Activated CD8-positive, alpha-beta memory T cell treated with anti-CD3 and anti-CD28 coated beads, Interleukin-2, amount 10 ng/mL, durations not matched to agents 7 days and 5 days (primary cell): ENCODE measurements at regions not wholly inside any gene's neighbourhood (a gene's known extent, or its start where the extent isn't known, plus 50 kb on each side); places are given as distances from the start of the nearest gene placed in this dataset.
"Not testable (repeated sequence)": the region's sequence is repeated elsewhere in the genome, so short reads cannot be mapped to it uniquely, and the experiment has no call there.

Source experiments
- ATAC-seq: fragments of 150-1000 bp; cut with Tn5 transposase; one replicate; pipeline ENCODE4 v1.10.0; 2021; ENCODE audit warnings: moderate library complexity
- CTCF ChIA-PET: fragments of 350-600 bp; sonication (Branson Sonifier 250); formaldehyde crosslinking; loops from one replicate; lab custom pipeline; 2021; ENCODE audit warnings: antibody characterized with exemption; lab: Charles Lee
- DNase-seq: peaks from one replicate; pipeline ENCODE4 v3.0.0-alpha.2; 2020
- H3K27ac Mint-ChIP-seq: one replicate; pipeline ENCODE4 v1.8.0; 2021; ENCODE audit warnings: mild to moderate bottlenecking, mixed read lengths
- H3K27me3 Mint-ChIP-seq: one replicate; pipeline ENCODE4 v1.8.0; 2021; ENCODE audit warnings: mixed read lengths
- H3K36me3 Mint-ChIP-seq: one replicate; pipeline ENCODE4 v1.8.0; 2021; ENCODE audit warnings: mild to moderate bottlenecking, mixed read lengths
- H3K4me1 Mint-ChIP-seq: one replicate; pipeline ENCODE4 v1.8.0; 2021; ENCODE audit warnings: mixed read lengths
- H3K4me3 Mint-ChIP-seq: one replicate; pipeline ENCODE4 v1.8.0; 2021; ENCODE audit warnings: mild to moderate bottlenecking, moderate library complexity, mixed read lengths
- H3K9me3 Mint-ChIP-seq: one replicate; pipeline ENCODE4 v1.8.0; 2022; ENCODE audit warnings: low read depth, mixed read lengths

DNA sequence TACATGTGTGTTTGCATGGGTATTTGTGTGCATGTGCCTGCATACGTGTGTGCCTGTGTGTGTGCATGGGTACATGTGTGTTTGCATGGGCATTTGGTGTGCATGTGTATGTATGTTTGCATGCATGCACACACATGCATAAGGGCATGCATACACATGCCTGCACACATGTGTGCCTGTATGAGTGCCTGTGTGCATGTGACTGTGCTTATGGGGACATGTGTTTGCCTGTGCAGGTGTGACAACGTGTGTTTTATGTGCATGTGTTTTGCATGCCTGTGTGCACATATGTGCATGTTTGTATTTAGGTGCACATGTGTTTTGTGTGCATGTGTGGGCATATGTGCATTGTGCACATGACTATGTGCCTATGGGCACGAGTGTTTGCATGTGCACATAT lies 165.7 kb downstream of the ERMARD start:
- ATAC-seq (no peak), DNase-seq (no peak)
- H3K4me1 Mint-ChIP-seq: peaks cover 12% of the 10 kb centered on the region
- CTCF ChIA-PET: no interaction called here
- no peak overlapping the region for H3K4me3 Mint-ChIP-seq
- H3K36me3 Mint-ChIP-seq: no peaks in the 10 kb centered on the region
- H3K9me3 Mint-ChIP-seq: peaks cover 11% of the 10 kb centered on the region
- H3K27me3 Mint-ChIP-seq: peaks cover 15% of the 10 kb centered on the region
- H3K27ac Mint-ChIP-seq: no peak overlapping the region

DNA sequence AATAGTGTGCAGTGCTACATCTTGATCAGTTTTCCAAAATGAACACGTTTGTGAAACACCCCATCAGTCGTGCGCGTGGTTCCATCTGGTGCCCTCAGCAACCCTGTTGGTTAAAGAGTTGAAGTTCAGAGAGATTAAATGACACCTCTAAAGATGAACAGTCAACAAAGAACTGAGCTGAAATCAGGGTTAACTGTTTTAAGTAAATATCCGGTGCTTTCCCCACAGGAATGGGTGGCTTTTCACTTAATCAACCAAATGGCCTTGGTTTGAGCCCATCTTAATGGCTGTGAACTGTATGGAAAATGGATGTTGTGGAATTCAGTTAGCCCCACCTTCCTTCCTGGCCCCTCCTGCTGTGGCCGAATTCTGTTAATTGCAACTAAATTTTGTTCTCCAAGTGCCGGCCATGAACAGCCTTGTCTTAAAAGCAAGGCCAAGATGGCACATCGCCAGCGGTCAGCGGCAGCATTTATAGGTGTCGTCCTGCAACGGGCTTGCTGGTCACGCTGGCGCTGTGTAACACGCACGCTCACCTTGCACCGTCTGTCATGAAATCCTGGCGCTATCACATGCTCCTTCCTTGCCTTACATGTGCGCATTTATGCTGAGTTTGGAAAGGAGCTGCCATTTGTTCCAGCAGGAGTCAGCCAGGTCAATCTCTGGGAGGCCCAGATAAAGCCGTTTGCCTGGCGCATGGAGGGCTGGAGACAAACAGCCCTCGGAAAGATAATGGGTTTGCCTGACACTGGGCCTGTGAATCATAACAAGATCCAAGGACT lies 164.5 kb downstream of the ERMARD start:
- peaks cover 11% of the 10 kb centered on the region for H3K9me3 Mint-ChIP-seq
- CTCF ChIA-PET: no interaction called here
- peaks cover 2% of the 10 kb centered on the region for H3K4me1 Mint-ChIP-seq
- ATAC-seq (no peak), DNase-seq (no peak)
- peaks cover 15% of the 10 kb centered on the region for H3K27me3 Mint-ChIP-seq
- no peaks in the 10 kb centered on the region for H3K36me3 Mint-ChIP-seq
- H3K4me3 Mint-ChIP-seq: no peak overlapping the region
- H3K27ac Mint-ChIP-seq: no peak overlapping the region

DNA sequence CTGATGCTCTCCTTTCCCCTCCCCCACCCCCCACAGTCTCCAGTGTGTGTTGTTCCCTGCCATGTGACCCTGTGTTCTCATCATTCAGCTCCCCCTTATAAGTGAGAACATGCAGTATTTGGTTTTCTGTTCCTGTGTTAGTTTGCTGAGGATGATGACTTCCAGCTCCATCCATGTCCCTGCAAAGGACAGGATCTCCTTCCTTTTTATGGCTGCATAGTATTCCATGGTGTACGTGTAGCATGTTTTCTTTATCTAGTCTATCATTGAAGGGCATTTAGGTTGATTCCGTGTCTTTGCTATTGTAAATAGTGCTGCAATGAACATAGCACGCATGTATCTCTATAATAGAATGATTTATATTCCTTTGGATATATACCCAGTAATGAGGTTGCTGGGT lies 162.3 kb downstream of the ERMARD start:
- H3K27ac Mint-ChIP-seq, CTCF ChIA-PET, H3K9me3 Mint-ChIP-seq, DNase-seq, ATAC-seq, H3K4me1 Mint-ChIP-seq, H3K36me3 Mint-ChIP-seq, H3K4me3 Mint-ChIP-seq: not testable (repeated sequence)
- H3K27me3 Mint-ChIP-seq: peaks cover 15% of the 10 kb centered on the region

DNA sequence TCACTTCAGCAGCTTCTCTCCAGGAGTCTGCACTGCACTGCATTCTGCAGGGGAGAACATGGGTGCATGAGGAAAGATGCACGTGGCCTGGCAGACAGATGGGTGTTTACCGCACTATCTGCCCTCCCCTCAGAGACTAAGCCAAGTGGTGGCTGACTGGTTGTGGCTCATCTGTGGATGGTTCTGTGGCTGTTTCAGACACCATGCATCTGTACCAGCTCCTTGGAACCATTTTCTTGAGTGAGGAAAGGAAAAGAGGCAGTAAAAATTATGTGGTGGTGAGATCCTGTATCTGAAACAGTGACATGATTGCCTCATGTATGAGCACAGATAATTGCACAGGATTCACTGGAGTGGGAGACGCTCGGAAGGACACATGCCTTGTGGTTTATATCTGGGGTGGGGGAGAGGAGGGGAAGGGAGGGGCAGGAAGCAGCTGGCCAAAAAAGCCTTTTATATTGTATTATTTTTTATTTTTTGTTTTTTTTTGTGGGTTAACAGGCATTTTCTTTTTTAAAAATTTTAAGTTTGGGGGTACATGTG lies 161.7 kb downstream of the ERMARD start:
- Mint-ChIP-seq H3K9me3 (peaks cover 2% of the 10 kb centered on the region), H3K4me1 (peaks cover 2% of the 10 kb centered on the region), H3K4me3 (no peak overlapping the region), H3K27me3 (peaks cover 15% of the 10 kb centered on the region), H3K27ac (no peak overlapping the region), H3K36me3 (no peaks in the 10 kb centered on the region)
- CTCF ChIA-PET: no interaction called here
- DNase-seq (no peak), ATAC-seq (no peak)

DNA sequence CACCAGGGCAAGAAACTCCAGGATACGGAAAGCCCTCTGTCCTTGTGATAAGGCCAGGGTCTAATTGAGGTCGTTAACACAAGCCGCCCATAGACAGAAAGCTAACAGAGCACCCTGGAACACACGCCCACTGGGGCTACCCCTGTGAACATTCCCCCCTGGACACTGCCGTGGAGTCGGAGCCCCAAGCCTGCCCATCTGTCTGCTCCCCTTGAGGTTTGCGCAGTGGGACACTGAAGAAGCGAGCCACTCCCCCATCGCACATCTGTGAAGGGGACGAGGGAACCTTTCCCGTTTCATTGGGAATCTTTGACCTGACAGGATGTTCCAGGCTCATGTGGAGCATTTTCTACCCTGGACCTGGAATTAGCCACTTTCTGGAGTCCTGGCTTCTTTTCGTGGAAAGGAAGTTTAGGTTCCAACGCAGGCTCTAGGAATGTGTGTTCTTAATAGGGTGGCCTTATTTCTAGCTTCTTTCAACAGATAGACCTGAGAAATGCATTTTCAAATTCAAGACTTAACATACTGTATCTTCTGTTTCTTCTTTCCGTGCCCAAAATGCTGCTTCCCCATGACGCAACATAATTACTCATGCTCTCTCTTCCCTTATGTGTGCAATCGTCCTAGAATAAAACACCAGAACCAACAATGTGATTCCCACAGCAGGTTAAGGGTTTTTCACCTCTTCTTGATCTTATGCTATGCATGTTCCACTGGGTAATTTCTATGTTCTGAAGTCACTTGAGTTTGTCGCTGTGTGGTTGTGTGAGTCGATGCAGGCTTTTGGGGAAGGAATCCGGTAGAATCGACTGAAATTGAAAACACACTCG lies 161.1 kb downstream of the ERMARD start:
- H3K36me3 Mint-ChIP-seq: no peaks in the 10 kb centered on the region
- peaks cover 2% of the 10 kb centered on the region for H3K9me3 Mint-ChIP-seq
- H3K4me3 Mint-ChIP-seq: no peak overlapping the region
- H3K4me1 Mint-ChIP-seq: peaks cover 2% of the 10 kb centered on the region
- H3K27ac Mint-ChIP-seq: no peak overlapping the region
- DNase-seq (no peak), ATAC-seq (no peak)
- CTCF ChIA-PET: no interaction called here
- peaks cover 15% of the 10 kb centered on the region for H3K27me3 Mint-ChIP-seq

DNA sequence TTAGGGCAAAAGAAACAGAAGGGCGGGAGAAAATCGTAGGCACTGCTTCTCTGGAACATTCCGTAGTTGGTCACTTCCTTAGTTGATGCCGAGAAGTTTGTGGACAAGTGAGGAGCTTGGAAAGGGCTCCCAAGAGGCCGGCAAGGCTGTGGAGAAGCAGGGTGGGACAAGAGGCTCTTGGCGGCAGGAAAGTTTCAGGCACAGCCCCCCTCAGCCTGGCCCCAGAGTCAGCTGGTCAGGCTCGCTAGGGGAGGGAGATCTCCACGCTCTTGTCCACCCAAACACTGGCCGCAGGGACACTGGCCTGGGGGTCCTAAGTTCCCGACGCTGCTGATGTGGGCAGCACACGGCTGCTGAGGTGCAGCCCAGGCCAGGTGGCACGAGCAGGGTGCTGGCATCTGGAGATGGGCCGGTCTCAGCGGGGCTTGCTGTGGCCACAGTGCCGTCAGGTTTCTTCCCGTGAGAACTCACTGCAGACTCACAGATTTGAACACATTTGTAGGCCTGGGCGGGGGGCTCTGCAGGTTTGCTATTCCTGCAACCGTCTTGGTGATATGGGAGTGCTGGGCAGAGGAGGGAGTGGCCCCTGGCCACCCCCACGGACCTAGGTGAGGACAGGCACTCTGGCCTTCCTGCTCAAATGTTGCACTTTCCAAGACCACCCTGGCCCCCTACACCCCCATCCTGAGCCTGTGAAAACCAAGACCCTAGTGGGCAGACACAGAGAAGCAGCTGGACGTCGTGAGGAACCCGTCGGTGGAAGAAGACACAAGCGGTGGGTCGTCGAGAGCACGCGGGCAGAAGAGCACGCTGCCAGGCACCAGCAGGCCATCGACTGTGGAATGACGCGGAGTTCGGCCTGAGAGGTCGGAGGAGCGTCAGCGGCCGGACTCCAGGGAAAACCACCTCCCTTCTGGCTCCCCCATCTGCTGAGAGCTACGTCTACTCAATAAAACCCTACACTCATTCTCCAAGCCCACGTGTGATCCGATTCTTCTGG lies 160.1 kb downstream of the ERMARD start:
- no peak for ATAC-seq
- no peaks in the 10 kb centered on the region for H3K36me3 Mint-ChIP-seq
- H3K4me3 Mint-ChIP-seq: no peak overlapping the region
- no peak for DNase-seq
- peaks cover 15% of the 10 kb centered on the region for H3K27me3 Mint-ChIP-seq
- no peak overlapping the region for H3K27ac Mint-ChIP-seq
- CTCF ChIA-PET: no interaction called here
- peaks cover 2% of the 10 kb centered on the region for H3K4me1 Mint-ChIP-seq
- H3K9me3 Mint-ChIP-seq: no peaks in the 10 kb centered on the region

DNA sequence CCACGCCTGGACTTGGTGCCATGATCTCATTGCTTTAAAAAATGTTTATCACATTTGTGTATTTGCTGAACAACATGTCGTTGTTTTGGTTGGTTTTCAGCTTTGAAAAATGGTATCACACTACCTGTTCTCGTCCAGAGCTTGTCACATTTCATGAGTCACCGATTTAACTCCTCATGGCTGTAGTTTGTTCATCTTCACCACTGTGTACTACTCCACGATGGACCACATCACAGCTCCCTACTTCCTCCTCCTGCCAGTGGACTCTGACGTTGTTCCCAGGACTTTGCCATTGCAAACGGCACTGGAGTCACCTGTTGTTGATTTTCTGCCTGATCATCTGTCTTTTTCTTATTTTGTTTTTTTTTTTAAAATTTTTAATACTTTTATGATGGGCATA lies 157.7 kb downstream of the ERMARD start:
- H3K27me3 Mint-ChIP-seq: peaks cover 6% of the 10 kb centered on the region
- peaks cover 2% of the 10 kb centered on the region for H3K4me1 Mint-ChIP-seq
- no peak for ATAC-seq
- CTCF ChIA-PET: no interaction called here
- H3K36me3 Mint-ChIP-seq: no peaks in the 10 kb centered on the region
- no peak overlapping the region for H3K4me3 Mint-ChIP-seq
- DNase-seq: no peak
- H3K9me3 Mint-ChIP-seq: no peaks in the 10 kb centered on the region
- no peak overlapping the region for H3K27ac Mint-ChIP-seq

DNA sequence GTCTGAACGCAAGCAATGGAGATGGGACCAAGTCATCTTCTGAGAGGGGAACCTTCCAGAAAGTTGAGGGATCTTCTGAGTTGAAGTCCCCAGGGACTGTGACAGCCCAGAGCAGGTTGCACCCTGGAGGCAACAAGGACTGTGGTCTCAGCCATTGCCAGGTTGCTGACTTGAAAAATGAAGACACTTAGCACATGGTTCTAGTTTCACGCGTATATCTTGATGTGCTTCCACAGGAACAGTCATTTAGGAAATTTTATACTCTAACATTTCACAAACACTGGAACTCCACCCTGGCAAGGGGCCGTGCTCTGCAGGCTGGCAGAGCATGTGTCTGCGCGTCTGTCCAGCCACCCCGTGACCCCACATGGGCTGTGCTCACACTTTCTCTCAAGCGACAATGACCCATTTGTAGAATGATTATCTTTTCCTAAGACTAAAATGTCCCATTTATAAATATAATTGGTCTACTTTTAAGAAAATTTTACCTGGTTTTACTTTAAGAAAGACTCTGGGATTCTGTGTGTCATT lies 157.0 kb downstream of the ERMARD start:
- Mint-ChIP-seq H3K4me3 (no peak overlapping the region), H3K27me3 (peaks cover 6% of the 10 kb centered on the region), H3K36me3 (no peaks in the 10 kb centered on the region), H3K9me3 (no peaks in the 10 kb centered on the region), H3K4me1 (peaks cover 2% of the 10 kb centered on the region), H3K27ac (no peak overlapping the region)
- no peak for DNase-seq
- CTCF ChIA-PET: no interaction called here
- ATAC-seq: no peak

DNA sequence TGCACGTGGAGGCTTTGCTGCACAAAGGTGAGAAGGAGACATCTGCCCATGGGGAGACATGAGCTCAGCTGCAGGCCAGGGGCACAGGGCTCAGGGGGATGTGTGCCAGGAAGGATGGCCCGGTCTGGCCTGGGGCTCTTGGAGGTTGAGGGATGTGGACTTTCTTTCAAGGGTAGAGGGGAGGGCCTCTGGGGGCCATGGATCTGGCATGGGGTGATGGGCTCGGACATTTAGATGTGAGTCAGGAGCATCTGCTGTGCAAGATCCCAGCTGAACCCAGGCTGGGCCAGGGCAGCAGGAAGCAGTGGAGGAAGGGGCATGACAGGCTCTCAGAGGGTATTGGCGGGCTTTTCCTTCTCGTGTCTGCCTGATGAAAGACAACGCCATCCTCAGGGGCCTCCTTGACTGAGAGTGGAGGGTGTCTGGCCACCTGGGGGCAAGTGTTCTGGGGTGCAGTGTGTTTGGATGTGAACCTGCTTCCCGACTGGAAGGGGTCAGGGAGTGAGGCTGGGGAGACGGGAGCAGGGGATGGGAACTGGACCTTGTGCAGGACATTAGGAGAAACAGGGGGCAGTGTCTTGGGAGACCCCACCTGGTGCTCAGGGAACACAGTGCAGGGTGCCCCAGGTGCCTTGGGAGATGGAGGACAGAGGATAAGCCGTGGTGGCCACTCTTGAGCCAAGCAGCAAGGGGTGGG lies 156.1 kb downstream of the ERMARD start:
- no peak for ATAC-seq
- no peaks in the 10 kb centered on the region for H3K27me3 Mint-ChIP-seq

DNA sequence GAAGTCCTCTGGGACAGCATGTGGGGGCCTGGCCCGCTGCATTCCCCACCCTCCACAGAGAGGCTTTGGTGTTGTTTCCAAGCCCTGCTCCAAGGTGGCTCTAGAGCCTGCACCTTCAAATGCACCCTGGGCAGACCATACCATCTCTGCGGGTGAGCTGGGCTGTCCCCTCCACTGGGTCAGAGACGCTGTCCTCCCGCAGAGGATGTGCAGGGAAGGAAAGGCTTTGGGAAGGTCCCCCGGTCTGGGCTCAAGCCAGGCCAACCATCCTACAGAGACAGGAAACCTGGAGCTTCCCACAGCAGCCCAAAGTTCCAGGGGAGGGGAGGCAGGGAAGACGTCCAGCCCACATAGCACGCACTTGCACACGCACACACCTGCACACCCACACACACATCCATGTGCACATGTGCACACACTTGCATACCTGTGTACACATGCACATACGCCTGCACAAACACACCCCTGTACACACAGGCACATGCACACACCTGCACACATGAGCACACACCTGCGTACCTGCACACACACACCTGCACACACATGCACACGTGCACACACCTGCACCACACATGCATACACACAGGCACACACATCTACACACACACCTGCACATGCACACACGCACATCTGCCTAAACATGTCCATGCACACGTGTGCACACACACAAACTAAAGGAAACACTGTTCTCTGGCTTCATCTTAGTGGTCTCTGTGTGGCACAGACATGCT lies 155.4 kb downstream of the ERMARD start:
- H3K27me3 Mint-ChIP-seq: no peaks in the 10 kb centered on the region
- H3K27ac Mint-ChIP-seq: no peak overlapping the region
- H3K4me3 Mint-ChIP-seq: no peak overlapping the region
- no peak for DNase-seq
- H3K36me3 Mint-ChIP-seq: no peaks in the 10 kb centered on the region
- ATAC-seq: no peak
- no peaks in the 10 kb centered on the region for H3K4me1 Mint-ChIP-seq
- no peaks in the 10 kb centered on the region for H3K9me3 Mint-ChIP-seq
- CTCF ChIA-PET: no interaction called here

More for the DNA sequence above, 156.1 kb downstream of the ERMARD start:
- Mint-ChIP-seq H3K4me3 (no peak overlapping the region), H3K36me3 (no peaks in the 10 kb centered on the region), H3K27ac (no peak overlapping the region), H3K4me1 (no peaks in the 10 kb centered on the region), H3K9me3 (no peaks in the 10 kb centered on the region)
- no peak for DNase-seq
- CTCF ChIA-PET: no interaction called here

DNA sequence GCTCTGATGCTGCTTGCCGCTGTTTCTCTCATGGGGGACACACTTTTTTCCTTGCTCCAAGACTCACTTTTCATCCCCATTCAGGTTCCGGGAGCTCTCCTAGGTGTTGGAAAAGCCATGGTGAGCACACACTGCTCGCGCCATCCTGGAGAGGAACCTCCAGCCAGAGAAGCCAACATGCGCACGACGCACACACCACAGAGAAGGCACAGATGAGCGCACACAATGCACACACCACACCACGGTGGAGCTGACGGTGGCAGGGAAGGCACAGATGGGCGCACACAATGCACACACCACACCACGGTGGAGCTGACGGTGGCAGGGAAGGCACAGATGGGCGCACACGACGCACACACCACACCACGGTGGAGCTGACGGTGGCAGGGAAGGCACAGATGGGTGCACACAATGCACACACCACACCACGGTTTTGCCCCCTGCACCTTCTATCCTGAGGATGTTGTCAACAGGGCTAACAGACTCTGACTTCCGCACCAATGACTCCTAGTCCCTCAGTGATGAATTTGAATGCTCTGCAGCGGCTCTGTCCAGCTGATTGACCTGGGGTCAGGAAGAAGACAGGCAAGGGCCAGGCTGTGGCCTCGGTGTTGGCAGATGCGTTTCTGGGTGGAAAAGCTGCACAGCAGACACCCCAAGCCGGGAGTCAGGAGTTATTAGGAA lies 154.7 kb downstream of the ERMARD start:
- no peaks in the 10 kb centered on the region for H3K4me1 Mint-ChIP-seq
- H3K27me3 Mint-ChIP-seq: no peaks in the 10 kb centered on the region
- ATAC-seq (no peak), DNase-seq (no peak)
- H3K36me3 Mint-ChIP-seq: no peaks in the 10 kb centered on the region
- peaks cover 3% of the 10 kb centered on the region for H3K9me3 Mint-ChIP-seq
- no peak overlapping the region for H3K4me3 Mint-ChIP-seq
- H3K27ac Mint-ChIP-seq: no peak overlapping the region
- CTCF ChIA-PET: no interaction called here
